Chondrocyte (in vitro differentiated cells): ENCODE measurements at regions not wholly inside any gene's neighbourhood (a gene's known extent, or its start where the extent isn't known, plus 50 kb on each side); places are given as distances from the start of the nearest gene placed in this dataset.

Experiments used
- DNase-seq: peaks from one replicate; pipeline ENCODE4 v3.0.0; 2021; ENCODE audit warnings: mixed read lengths, low spot score
- H3K27ac Mint-ChIP-seq: one replicate; pipeline ENCODE4 v1.8.0; 2021; ENCODE audit warnings: mild to moderate bottlenecking, moderate library complexity, mixed read lengths; ENCODE audit not compliant: unreplicated experiment
- H3K27me3 Mint-ChIP-seq: 2 replicates; pipeline ENCODE4 v1.8.0; 2021; ENCODE audit warnings: low read depth, mixed read lengths
- H3K36me3 Mint-ChIP-seq: 2 replicates; pipeline ENCODE4 v1.8.0; 2021; ENCODE audit warnings: low read depth, mixed read lengths
- H3K4me1 Mint-ChIP-seq: 2 replicates; pipeline ENCODE4 v1.8.0; 2021; ENCODE audit warnings: low read depth, mild to moderate bottlenecking, mixed read lengths
- H3K4me3 Mint-ChIP-seq: one replicate; pipeline ENCODE4 v1.8.0; 2021; ENCODE audit warnings: mild to moderate bottlenecking, moderate library complexity, mixed read lengths; ENCODE audit not compliant: unreplicated experiment
- H3K9me3 Mint-ChIP-seq: 2 replicates; pipeline ENCODE4 v1.8.0; 2021; ENCODE audit warnings: low read depth, mixed read lengths
- CTCF ChIP-seq: fragments of 200-600 bp; sonication (generic); IDR thresholded peaks from 2 replicates; pipeline ENCODE4 v1.5.0; 2021; ENCODE audit warnings: antibody characterized with exemption, mild to moderate bottlenecking, moderate library complexity

DNA sequence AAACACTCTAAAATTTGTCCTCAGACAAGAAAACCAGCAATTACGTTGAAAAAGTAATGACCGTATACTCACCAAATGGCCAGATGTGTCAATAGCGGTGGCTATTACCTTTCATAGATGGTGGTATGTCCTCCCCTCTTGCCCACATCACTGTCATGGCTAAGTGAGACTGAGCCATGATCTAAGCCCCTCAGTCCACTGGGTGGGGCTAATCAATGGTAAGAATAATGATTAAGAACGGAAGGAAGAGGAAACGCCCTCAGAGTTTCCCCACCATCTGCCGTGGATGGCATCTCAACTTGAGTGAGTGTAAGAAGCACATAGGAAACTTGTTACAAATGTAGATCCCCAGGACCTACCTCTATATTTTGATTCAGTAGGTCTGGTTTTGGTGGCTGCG lies 65.8 kb upstream of the EFEMP1 start:
- H3K4me3 Mint-ChIP-seq = no peak overlapping the region
- DNase-seq = no peak
- no peak overlapping the region for H3K27ac Mint-ChIP-seq
- peaks cover 10% of the 10 kb centered on the region for H3K27me3 Mint-ChIP-seq
- H3K9me3 Mint-ChIP-seq = no peaks in the 10 kb centered on the region
- no peaks in the 10 kb centered on the region for H3K36me3 Mint-ChIP-seq
- no peak for TF ChIP-seq CTCF
- H3K4me1 Mint-ChIP-seq = peaks cover 25% of the 10 kb centered on the region

- Mint-ChIP-seq H3K36me3 (no peaks in the 10 kb centered on the region), H3K4me1 (peaks cover 19% of the 10 kb centered on the region), H3K27ac (peak overlapping the region; percentile 59), H3K27me3 (peaks cover 7% of the 10 kb centered on the region), H3K9me3 (no peaks in the 10 kb centered on the region), H3K4me3 (no peak overlapping the region)
- no peak for TF ChIP-seq CTCF
- no peak for DNase-seq
Measured at GRCh38 chr2:55992455-55992854, 68.9 kb upstream of the EFEMP1 start.

DNA sequence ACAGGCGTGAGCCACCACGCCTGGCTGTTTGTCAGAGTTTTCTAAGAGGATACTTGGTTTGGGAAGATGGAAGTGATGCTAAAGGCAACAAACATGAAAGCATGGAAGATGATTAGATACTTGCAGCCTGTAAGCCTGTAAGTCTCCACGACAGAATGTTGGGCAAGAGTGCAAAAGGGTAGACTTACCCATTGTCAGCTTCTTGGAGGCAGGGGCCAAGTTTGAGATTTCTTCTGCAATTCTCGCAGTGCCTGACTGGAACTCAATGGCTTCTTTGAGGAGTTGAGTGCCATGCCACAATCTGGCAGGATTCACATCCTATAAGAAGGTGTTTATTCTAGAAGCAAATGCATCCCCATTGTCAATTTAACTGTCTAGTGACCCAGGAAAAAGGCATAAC lies 70.1 kb upstream of the EFEMP1 start:
- TF ChIP-seq CTCF = no peak
- no peak overlapping the region for H3K4me3 Mint-ChIP-seq
- no peaks in the 10 kb centered on the region for H3K9me3 Mint-ChIP-seq
- DNase-seq = no peak
- peaks cover 7% of the 10 kb centered on the region for H3K27me3 Mint-ChIP-seq
- no peaks in the 10 kb centered on the region for H3K36me3 Mint-ChIP-seq
- peaks cover 19% of the 10 kb centered on the region for H3K4me1 Mint-ChIP-seq
- no peak overlapping the region for H3K27ac Mint-ChIP-seq

DNA sequence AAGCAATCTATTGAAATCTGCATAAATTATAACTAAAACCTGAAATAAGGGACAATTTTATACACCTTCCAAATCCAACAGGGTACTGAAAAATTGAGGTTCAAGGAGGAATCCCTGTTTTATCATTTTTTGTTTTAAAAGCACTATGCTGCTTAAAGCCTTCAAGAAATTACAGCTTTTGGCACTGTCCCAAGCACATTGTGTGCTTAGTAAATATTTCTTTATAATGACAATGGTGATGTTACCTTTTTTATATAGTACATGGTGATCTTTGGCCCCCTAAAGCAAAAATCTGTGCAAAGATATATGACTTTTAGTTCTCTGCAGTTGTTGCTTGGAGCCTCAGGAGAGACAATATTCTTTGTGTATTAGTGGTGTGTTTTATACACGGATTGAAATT lies 71.6 kb upstream of the EFEMP1 start:
- Mint-ChIP-seq H3K36me3 (no peaks in the 10 kb centered on the region), H3K9me3 (no peaks in the 10 kb centered on the region), H3K27ac (no peak overlapping the region), H3K4me1 (peaks cover 24% of the 10 kb centered on the region), H3K4me3 (no peak overlapping the region), H3K27me3 (peaks cover 2% of the 10 kb centered on the region)
- DNase-seq = no peak
- no peak for TF ChIP-seq CTCF

DNA sequence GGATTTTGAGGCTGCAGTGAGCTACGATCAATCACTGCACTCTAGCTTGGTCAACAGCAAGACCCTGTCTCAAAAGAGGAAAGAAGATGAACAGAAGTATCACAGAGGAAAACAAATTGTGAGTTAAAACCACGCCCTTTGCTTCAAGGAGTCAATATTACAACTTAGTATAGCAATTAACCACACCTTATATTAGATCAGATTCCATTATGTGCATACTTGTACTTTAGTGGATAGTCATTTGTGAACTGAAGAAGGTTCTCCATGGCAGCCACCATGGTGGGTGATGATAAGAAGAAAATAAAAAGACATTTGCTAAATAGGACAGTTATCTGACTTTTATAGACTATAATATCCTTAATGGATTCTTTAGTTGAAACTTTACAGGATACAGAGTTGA lies 72.3 kb upstream of the EFEMP1 start:
- Mint-ChIP-seq H3K36me3 (no peaks in the 10 kb centered on the region), H3K4me3 (no peak overlapping the region), H3K27ac (no peak overlapping the region), H3K4me1 (peaks cover 24% of the 10 kb centered on the region), H3K27me3 (peaks cover 5% of the 10 kb centered on the region), H3K9me3 (no peaks in the 10 kb centered on the region)
- no peak for DNase-seq
- TF ChIP-seq CTCF = no peak
